ENCODE measurements at regions not wholly inside any gene's neighbourhood (a gene's known extent, or its start where the extent isn't known, plus 50 kb on each side); places are given as distances from the start of the nearest gene placed in this dataset.

GRCh38 chr15:29997499-29997898 is 85.3 kb upstream of the GOLGA8J start:
- TF ChIP-seq CTCF (IDR thresholded peaks at IDR 0.05; ENCODE audit: insufficient read depth, low read length) (no peak), GABPA (IDR thresholded peaks at IDR 0.05; ENCODE audit: low read depth) (no peak), REST (IDR thresholded peaks at IDR 0.05; ENCODE audit: insufficient replicate concordance, low read depth) (no peak), POLR2AphosphoS5 (IDR thresholded peaks at IDR 0.05; ENCODE audit: low read depth) (no peak), SPI1 (IDR thresholded peaks at IDR 0.05; ENCODE audit: borderline replicate concordance, low read depth) (no peak)
